ENCODE measurements at regions not wholly inside any gene's neighbourhood (a gene's known extent, or its start where the extent isn't known, plus 50 kb on each side); places are given as distances from the start of the nearest gene placed in this dataset.

DNA sequence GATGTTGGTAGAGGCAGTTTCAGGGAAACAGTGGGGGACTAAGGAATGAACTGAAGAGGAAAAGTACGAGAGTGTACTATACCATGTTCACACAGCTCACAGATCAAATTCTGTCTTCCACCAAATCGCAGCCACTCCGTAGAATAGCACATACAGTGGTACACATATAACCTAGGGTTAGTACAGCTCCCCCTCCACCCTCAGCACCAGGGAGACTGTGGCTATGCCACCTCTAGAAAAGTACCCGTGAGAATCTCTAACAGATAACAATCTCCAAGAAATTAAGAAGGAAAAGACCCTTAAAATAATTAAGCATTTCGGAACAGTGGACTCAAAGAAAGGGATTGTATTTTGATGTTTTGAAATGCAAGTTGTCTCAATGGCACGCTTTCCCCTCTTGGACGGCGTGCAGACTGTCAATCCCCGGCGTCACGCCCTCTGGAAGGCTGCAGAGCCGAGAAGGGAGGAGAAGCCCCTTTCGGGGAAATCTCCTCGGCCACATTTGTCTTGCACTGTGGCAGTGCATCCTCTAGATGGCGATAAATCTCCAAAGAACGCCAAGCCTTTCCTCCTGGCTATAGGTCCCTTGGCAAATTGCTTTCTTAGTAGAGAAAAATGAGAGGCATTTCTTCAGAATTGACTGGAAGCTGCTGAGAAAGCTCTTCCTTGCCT is 345.0 kb downstream of the REEP3 start:
- DNase-seq = peak; percentile 93

DNA sequence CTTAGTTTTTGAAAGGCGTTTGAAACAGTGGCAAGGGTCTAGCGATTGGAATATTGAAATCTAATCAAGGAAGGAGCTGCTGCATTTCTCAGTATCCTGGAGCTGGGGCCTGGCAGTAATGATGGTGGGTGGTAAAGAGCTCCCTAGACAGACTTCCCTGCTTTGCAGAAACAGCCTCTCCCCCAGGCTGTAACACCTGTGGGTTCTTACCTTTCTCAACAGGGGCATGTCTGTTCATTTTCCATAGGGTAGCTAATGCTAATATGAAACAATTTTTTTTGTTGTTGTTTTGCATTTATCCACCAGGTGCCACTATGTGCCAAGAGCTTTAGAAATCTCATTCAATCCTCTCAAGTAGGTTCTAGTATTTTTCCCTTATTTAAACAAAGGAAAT is 345.5 kb downstream of the REEP3 start:
- peak; percentile 84 for DNase-seq

- DNase-seq = no peak
These were observed 357.2 kb downstream of the REEP3 start for GRCh38 chr10:63878428-63878827.

- DNase-seq = no peak
These were observed 362.7 kb downstream of the REEP3 start for GRCh38 chr10:63883861-63884260.

GRCh38 chr10:63884426-63884825 is 363.2 kb downstream of the REEP3 start:
- no peak for DNase-seq

DNA sequence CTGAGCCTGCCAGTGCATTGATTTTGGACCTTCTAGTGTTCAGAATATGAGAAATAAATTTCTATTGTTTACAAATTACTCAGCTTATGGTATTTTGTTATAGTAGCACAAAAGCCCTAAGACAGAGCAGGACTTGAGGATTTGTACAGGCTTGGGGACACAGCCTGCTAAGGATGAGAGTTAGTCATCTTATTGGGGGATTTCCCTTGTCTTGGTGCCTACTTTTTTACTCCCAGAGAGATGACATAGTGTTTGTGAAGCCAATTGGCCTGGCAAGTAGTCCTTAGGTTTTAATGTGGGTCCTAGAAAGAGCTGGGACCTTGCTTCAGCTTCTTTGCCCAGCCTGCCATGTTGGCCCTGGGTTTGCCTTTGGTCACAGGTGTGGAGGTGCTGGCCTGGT is 364.0 kb downstream of the REEP3 start:
- no peak for DNase-seq

- peak; percentile 12 for DNase-seq
These were observed 365.3 kb downstream of the REEP3 start for GRCh38 chr10:63886281-63887022.

DNA sequence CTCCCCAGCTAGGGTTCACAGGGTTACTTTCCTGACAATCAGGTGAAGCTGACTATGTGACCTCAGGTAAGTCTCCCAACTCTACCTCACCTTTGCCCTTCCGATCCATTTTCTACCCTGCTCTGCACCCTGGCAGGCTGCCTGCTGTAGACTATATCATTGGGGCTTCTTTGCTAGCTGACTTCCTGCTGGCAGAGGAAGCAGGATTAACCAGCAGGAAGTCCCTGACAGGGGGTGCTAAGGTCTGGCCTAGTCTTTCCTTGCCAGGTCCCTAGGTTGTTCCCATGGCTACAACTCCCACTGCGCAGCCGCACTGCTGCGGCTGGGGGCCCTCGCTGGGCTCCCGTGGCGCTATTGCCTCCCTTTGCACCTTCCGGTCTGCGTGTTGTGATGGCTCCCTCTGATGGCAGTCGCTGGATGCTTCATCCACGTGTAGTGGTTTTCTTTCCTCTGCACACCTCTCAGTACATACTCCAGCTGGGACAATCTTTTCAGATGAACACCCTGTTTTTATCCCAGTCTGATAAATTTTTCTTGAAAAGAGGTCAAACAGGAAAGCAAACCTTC is 365.9 kb downstream of the REEP3 start:
- no peak for DNase-seq

DNA sequence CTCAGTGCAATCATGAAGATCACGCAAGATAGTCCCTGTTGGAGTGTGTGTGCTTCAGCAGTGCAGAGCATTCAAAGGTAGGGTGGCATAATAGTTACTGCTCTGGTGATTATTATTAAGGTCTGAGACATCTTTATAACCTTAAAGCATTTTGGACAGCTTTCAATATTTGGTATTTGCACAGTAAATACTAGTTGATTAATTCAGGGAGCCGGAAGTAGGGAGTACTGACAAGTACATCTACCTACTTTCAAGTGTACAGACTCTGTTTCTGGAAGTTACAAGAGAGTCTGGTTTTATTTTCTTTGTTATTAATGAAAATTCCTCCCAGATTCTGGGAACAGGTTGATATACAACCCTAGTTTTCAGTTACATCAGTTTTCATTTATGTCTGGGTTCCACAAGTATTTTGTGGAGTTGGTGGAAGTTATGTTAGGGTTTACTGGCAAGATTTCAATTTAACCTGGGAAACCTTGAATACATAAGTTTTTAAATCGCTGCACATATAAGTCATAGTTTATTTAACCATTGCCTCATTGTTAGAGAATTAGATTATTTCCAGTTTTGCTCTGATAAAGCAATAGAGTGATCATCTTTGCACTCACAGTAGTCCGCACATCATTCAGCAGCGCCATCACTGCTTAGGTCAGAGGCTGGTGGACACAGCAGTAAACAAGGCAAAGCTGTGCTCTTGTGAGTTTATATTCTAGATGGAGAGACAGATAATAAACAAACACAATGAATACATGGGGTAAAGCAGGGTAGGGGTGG is 366.6 kb downstream of the REEP3 start:
- DNase-seq = no peak

DNA sequence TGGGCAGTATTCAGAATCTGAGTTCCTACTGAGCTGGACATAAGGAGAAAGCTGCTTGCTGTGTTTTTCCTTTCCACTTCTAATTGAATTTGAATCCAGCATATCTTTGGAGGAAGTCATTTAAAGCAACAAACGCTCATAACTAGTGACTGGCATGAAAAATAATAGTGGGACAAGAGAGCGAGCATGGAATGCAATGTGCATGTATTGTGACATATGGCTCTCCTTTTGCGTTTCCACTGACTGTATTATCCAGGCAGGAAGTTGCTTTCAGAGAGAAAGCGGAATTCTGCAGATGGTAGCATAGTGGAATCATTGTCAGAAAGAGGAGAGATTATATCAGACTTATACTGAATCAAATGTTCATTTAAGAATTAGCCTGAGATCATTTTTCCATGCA is 368.6 kb downstream of the REEP3 start:
- DNase-seq = no peak

GRCh38 chr10:63896992-63897391 is 375.8 kb downstream of the REEP3 start:
- DNase-seq = no peak

DNA sequence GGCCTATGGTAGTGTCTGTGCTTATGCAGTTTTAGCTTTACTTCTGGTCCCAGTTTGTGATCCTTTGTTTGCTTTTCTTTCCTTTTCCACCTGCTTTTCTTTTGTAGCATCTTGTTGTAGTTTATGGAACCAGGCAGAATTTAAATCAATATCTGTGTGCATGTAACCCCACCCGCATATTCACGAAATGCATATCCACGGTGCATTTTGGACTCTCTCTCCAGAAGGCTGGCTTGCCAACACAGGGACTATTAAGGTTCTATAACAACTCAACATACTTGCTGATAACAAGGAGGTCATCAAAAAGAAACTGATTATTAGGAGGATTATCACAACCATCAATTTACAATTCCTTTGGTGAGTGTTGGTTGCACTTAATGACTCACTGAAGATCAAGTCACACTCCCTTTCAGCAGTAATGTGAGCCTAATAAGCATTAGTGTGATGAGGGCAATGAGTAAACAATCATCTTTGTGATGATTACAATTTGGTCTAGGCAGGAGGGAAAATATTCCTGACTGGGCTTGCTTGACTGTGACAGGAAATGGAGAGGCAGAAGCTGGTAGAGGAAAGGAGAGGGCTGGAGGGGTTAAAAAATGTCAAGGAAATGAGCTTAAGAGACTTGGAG is 378.6 kb downstream of the REEP3 start:
- DNase-seq = no peak

DNA sequence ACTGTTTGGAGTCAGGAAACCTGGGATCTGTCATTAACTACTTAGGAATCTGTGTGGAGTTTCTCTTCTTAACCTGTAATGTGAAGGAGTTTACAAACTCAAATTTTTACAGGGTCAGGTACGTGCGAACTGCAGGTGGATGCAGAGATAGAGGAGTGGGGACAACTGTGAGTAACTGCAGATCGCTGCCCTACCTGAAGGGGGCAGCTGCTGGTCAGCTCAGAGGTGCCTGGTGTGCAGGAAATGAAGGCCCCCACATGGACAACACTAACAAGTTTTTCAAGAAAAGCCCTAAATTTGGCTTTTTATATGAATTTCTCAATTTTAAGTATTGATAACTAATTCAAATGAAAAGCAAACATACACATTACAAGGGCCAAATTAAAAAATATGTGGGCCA is 380.0 kb downstream of the REEP3 start:
- peak; percentile 70 for DNase-seq

DNA sequence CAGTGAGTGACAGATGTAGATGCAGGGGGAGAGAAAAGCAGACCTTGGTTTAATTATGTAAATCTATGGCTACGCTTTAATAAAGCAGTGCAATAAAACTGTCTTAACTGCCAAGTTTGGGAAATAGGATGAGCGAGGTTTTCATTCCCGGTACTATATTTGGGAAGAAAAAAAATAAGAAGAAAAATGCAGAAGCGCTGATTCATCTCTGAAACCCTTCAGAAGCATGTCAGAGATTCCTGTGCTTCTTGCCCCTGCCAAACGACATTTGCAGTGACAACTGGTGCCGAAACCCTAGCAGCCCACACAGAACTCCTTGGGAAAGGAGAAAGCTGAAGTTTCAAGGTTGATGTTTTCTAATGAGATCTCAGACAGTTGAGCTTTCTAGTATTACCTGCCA is 380.7 kb downstream of the REEP3 start:
- DNase-seq = no peak

- DNase-seq = no peak
These were observed 389.6 kb downstream of the REEP3 start for GRCh38 chr10:63910806-63911205.

GRCh38 chr10:63915240-63915639 is 394.0 kb downstream of the REEP3 start:
- no peak for DNase-seq

GRCh38 chr10:63917363-63917762 is 396.2 kb downstream of the REEP3 start:
- DNase-seq = peak; percentile 34

DNA sequence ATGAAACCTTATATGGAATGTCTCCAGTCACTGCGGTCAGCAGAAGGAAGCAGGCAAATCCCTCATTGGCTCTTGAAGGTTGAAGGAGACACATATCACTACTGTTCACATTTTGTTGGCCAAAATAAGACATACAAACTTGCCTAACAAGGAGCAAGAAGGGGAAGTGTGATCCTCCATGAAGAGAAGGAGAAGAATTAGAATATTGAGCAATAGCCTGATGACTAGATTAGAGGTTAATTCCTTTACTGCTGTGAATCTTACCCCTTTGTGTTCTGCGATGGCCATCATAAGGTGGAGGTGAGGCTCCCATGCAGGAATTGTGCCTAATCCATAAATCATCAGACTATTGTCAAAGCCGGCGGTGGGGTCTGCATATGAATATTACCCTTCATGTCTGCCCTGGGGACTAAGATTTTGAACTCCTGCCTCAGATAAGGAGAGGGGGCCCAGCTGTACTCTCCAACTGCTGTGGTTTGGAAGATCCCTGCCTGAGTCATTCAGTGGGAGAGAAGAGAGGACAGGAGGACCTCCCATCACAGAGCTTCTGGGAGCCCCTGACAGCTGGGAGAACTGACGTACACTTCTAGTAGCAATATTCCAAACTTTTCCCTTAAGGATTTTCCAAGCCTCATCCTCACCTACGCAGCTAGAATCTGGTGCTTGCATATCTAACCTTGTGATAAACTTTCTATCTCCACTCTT is 398.5 kb downstream of the REEP3 start:
- DNase-seq = peak; percentile 95

- DNase-seq = no peak
These were observed 399.7 kb downstream of the REEP3 start for GRCh38 chr10:63920926-63921325.

DNA sequence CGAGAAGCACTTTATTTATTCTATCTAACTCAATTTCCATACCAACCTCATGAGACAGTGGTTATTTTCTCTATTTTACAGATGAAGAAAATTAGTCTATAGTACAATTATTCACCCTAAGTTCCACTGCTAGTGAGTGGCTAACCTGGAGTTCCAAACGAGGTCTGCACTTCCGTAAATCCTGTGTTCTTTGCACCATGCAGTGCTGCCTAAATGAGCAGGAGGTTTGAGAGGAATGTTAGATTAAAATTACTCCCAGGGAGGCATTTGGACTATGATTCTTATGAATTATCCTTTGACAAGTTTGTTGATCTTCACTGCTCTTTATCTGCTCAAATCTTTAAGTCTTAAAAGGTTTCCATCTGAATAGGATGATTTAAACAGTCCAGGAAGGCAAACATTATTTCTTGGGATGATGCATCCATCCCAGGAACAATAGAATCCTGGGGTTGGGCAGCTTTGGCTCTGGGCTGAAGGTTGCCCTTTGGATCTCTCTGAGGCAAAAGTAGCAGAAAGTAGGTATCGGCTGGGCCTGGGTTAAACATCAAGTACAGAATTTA is 400.8 kb downstream of the REEP3 start:
- DNase-seq = no peak

- peak; percentile 28 for DNase-seq
These were observed 401.5 kb downstream of the REEP3 start for GRCh38 chr10:63922468-63923284.
